NB4 (cell line): ENCODE measurements at regions not wholly inside any gene's neighbourhood (a gene's known extent, or its start where the extent isn't known, plus 50 kb on each side); places are given as distances from the start of the nearest gene placed in this dataset.

Experiments
- DNase-seq: peaks from one replicate; pipeline ENCODE4 v3.0.0; 2010; ENCODE audit warnings: low read depth
- H3K4me3 ChIP-seq: one replicate; pipeline ENCODE4 v1.5.1; 2011; ENCODE audit warnings: mild to moderate bottlenecking, low read depth, low read length, moderate library complexity
- CTCF ChIP-seq: IDR thresholded peaks from one replicate; pipeline ENCODE4 v1.5.1; 2012; ENCODE audit warnings: low read depth, low read length
- MYC ChIP-seq: IDR thresholded peaks from 2 replicates; pipeline ENCODE4 v1.6.1; 2011; ENCODE audit warnings: low read depth, low read length
- POLR2A ChIP-seq: IDR thresholded peaks from 2 replicates; pipeline ENCODE4 v1.6.1; 2011; ENCODE audit warnings: mild to moderate bottlenecking; ENCODE audit not compliant: insufficient read length; ENCODE audit errors: extremely low read depth
- TF ChIP-seq, protein P1 (sequence below): IDR thresholded peaks from 2 replicates; pipeline ENCODE4 v1.6.1; 2011; ENCODE audit warnings: low read depth, low read length

- no peak for DNase-seq
- TF ChIP-seq, protein P1, sequence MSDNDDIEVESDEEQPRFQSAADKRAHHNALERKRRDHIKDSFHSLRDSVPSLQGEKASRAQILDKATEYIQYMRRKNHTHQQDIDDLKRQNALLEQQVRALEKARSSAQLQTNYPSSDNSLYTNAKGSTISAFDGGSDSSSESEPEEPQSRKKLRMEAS: no peak
- TF ChIP-seq CTCF: no peak
- no peak for TF ChIP-seq MYC
- TF ChIP-seq POLR2A: no peak
- no peak overlapping the region for H3K4me3 ChIP-seq
These were observed 117.1 kb downstream of the PPP1R3A start for GRCh38 chr7:113801751-113802150.

DNA sequence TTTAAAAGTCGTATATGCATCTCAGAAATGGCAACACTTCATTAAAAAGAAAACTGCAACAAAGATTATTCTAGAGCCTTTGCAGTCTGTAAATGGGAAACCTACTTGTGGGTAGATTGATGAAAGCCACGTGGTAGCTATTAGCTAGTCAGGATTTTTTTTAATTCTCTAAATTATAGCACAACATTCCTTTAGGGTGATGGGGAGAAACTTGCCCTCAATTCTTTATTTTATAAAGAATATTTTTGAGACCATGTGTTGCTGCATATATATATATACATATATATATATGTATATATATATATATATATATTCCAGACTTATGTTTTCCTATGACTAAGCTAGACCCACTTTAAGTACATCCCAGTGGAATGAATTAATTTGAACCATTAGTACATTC lies 118.0 kb downstream of the PPP1R3A start:
- no peak for DNase-seq
- no peak for TF ChIP-seq MYC
- TF ChIP-seq CTCF: no peak
- no peak for TF ChIP-seq POLR2A
- TF ChIP-seq, protein P1: no peak
- H3K4me3 ChIP-seq: no peak overlapping the region

DNA sequence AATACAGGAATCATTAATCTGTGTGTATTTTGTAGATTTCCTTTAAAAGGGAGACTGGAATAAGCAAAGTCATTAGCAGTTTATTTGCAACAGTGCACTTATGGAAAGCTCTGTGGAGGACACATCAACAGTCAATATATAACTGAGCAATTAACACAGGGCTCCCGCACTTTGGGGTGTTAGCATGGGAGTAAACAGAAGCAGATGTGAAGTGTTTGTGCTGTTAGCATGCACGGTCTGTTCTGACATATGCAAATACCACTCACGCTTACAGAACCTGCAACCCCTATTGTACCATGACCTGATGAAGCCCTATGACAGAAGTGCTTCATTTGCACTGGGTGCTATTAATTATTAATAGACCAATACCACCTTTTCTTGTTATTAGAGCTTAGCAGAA lies 118.9 kb downstream of the PPP1R3A start:
- no peak for DNase-seq
- TF ChIP-seq MYC (no peak), CTCF (no peak), POLR2A (no peak)
- TF ChIP-seq, protein P1: no peak
- H3K4me3 ChIP-seq: no peak overlapping the region

DNA sequence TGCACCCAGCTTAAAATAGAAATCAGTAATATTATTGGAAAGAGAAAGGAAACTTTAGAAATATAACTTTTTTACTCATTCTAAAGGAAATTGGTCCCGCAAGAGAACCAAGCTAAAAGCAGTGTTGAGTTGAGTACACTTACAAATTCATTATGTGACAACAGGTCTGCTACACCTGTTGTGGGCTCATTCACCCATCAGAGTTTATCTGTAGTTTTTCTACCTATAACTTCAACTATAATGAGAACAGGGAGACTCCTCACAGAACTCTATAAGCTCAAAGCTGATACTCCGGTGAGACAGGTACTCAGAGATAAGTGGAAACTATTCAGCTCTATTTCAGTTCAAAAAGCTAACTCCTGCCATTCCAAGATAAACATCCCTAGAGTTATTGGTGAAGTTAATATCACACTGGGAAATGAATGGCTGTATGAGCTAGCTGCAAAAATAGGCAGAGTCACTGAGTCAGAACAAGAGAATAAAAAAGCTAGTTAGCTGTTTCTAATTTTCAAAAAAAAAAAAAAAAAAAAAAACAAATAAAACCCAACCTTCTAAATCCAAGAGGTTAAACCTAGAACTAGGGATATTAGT lies 121.3 kb downstream of the PPP1R3A start:
- H3K4me3 ChIP-seq: no peak overlapping the region
- TF ChIP-seq, protein P1: no peak
- TF ChIP-seq POLR2A: no peak
- no peak for TF ChIP-seq MYC
- no peak for TF ChIP-seq CTCF
- DNase-seq: no peak

- TF ChIP-seq MYC (peak; percentile 51; the same call in 1 of the 2 replicates), CTCF (no peak)
- TF ChIP-seq, protein P1: peak; percentile 53
- DNase-seq: peak; percentile 90
- no peak overlapping the region for H3K4me3 ChIP-seq
These were observed 122.3 kb downstream of the PPP1R3A start for GRCh38 chr7:113796557-113796956.

DNA sequence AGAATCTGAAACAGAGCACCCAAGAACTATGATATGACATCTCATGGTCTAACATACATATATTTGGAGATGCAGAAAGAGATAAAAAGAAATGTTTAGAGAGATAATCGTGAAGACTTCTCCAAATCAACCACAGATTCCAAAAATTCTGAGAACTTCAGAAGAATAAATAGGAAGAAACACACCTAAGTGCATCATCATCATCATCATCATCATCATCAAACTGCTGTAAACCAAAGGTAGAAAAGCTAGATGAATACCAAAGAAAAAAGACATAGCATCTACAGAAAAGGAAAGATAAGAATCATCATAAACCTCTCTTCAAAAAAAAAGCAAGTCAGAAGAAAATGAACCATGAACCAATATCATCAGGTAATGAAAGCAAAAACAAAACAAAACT lies 124.2 kb downstream of the PPP1R3A start:
- no peak overlapping the region for H3K4me3 ChIP-seq
- no peak for TF ChIP-seq POLR2A
- no peak for TF ChIP-seq CTCF
- no peak for TF ChIP-seq MYC
- TF ChIP-seq, protein P1: no peak
- DNase-seq: no peak
